GM12872 (cell line): ENCODE measurements at regions not wholly inside any gene's neighbourhood (a gene's known extent, or its start where the extent isn't known, plus 50 kb on each side); places are given as distances from the start of the nearest gene placed in this dataset.

Experiments used
- CTCF ChIP-seq: IDR thresholded peaks from 3 replicates; pipeline ENCODE4 v1.5.1; 2011; ENCODE audit warnings: low read depth, mild to moderate bottlenecking, low read length, moderate library complexity; ENCODE audit not compliant: insufficient read depth

- no peak for TF ChIP-seq CTCF
Measured at GRCh38 chr18:47500930-47501329, 249.5 kb upstream of the SKOR2 start.

DNA sequence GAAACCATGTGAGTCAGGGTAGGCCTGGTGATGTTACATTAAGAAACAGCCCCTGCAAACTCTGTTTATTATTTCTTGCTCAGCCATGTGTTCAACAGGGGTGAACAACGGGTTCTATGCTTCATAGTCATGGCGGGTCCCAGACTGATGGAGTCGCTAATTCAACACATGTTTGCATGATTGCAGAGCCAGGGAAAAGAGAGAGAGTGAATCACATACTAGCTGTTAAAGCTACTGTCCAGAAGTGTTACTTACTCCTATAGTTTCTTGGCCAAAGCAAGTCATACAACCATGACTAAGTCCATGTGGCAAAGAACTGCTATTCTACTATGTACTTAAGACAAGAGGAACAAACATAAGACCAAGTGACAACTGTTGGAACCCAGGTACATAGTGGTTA lies 241.2 kb upstream of the SKOR2 start:
- no peak for TF ChIP-seq CTCF

DNA sequence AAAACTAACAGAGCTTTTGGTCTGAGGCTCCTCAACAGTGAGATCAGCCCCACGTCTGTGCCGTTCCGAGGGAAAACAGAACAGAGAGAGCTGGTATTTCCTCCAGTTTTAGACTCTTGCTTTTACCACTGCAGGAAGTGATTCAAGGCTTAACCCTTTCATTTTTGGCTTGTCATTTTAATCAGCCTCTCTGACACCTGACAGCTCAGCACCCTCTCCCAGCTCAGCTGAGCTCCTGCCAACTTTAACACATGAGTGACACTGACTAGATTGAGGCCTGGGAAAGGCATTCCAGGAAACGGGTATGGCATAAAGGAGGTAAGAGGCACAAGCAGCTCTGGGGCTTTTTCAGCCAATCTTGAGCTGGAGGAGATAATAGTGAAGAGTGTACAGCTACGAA lies 239.4 kb upstream of the SKOR2 start:
- TF ChIP-seq CTCF = no peak

- no peak for TF ChIP-seq CTCF
Measured at GRCh38 chr18:47485221-47485797, 233.8 kb upstream of the SKOR2 start.

DNA sequence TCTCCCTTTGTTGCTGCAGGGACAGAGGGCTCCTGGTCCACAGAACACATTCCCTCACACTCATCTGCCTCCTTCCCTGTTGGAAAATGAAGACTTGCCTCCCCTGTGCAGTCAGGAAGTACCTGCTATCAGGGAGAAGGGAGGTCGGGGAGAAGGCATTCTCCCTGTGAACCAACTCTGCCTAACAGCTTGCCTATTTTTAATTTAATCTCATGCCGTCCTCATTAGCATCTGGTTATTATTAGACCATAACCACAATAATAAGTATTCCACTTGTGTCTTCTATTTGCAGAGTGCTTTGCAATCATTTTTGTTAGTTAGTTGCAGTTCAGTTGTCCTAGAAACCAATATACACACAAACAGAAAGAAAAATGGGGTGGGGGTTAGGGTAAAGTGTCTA lies 232.6 kb upstream of the SKOR2 start:
- TF ChIP-seq CTCF = no peak

DNA sequence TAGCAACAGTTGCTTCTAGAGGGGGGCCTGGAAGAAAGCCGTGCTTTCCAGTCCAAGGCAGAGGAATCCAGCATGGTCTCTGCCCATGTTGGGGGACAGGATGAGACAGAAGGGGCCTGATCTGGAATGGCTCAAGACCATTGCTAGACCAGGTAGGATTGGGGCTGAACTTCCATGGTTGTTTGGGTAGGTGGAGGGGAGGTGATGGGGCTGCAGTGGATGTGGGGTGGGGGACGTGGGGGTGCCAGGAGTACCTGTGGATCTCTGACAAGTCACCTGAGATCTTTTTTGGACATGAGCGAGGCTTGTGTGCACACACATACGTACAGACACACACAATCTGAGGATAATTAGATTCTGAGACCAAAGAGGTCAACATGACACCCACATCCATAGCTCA lies 228.7 kb upstream of the SKOR2 start:
- TF ChIP-seq CTCF = no peak

- TF ChIP-seq CTCF = no peak
Measured at GRCh38 chr18:47471784-47472183, 220.3 kb upstream of the SKOR2 start.
